Liver (tissue), 8 donors: ENCODE measurements at regions not wholly inside any gene's neighbourhood (a gene's known extent, or its start where the extent isn't known, plus 50 kb on each side); places are given as distances from the start of the nearest gene placed in this dataset.

Experiments used
- DNase-seq: peaks from one replicate; pipeline ENCODE4 v3.0.0-alpha.2; 2017; ENCODE audit warnings: low spot score
- H3K27ac ChIP-seq, 2 donors: one replicate each; pipeline ENCODE4 v1.7.0; 2013; ENCODE audit warnings: inconsistent platforms in 2 of 2, low read length in 2 of 2, control low read depth in 1 of 2, low read depth in 1 of 2, mild to moderate bottlenecking in 1 of 2
- H3K27me3 ChIP-seq, 4 donors: one replicate each; pipeline versions ENCODE4 v1.6.1 to v1.7.0; 2013; ENCODE audit warnings: low read length in 3 of 4, inconsistent platforms in 1 of 4, mild to moderate bottlenecking in 1 of 4, moderate library complexity in 1 of 4; ENCODE audit not compliant: control insufficient read depth in 4 of 4, insufficient read depth in 4 of 4
- H3K36me3 ChIP-seq, 4 donors: one replicate each; pipeline versions ENCODE4 v1.6.1 to v1.7.0; 2013; ENCODE audit warnings: low read length in 3 of 4, mild to moderate bottlenecking in 3 of 4, low read depth in 1 of 4, moderate library complexity in 1 of 4; ENCODE audit not compliant: control insufficient read depth in 4 of 4, insufficient read depth in 3 of 4
- H3K4me1 ChIP-seq, 4 donors: one replicate each; pipeline versions ENCODE4 v1.6.1 to v1.7.0; 2013; ENCODE audit warnings: low read length in 3 of 4, mild to moderate bottlenecking in 3 of 4, moderate library complexity in 1 of 4; ENCODE audit not compliant: control insufficient read depth in 4 of 4, insufficient read depth in 4 of 4
- H3K4me3 ChIP-seq, 3 donors: one replicate each; pipeline versions ENCODE4 v1.6.1 to v1.7.0; 2013; ENCODE audit warnings: low read length in 3 of 3, control low read depth in 1 of 3, low read depth in 1 of 3, mild to moderate bottlenecking in 1 of 3
- H3K9ac ChIP-seq, 2 donors: one replicate each; pipeline ENCODE4 v1.7.0; 2013; ENCODE audit warnings: low read length in 2 of 2, mild to moderate bottlenecking in 2 of 2, moderate library complexity in 2 of 2, control low read depth in 1 of 2, low read depth in 1 of 2
- H3K9me3 ChIP-seq, 4 donors: one replicate each; pipeline versions ENCODE4 v1.6.1 to v1.7.0; 2013; ENCODE audit warnings: low read length in 3 of 4; ENCODE audit not compliant: control insufficient read depth in 4 of 4
- EGR1 ChIP-seq, 2 donors: IDR thresholded peaks; 2 replicates each; pipeline ENCODE4 v1.6.1; 2016 to 2018; ENCODE audit warnings: antibody characterized with exemption in 2 of 2, low read depth in 2 of 2
- FOXA1 ChIP-seq: IDR thresholded peaks from 2 replicates; pipeline ENCODE4 v1.6.1; 2016; ENCODE audit warnings: antibody characterized with exemption
- FOXA2 ChIP-seq: IDR thresholded peaks from 2 replicates; pipeline ENCODE4 v1.6.1; 2016; ENCODE audit warnings: antibody characterized with exemption
- HNF4A ChIP-seq, 2 donors: conservative IDR thresholded peaks; 2 replicates each; pipeline ENCODE4 v1.6.1; 2016; ENCODE audit warnings: antibody characterized with exemption in 2 of 2, mild to moderate bottlenecking in 2 of 2
- JUND ChIP-seq, 2 donors: IDR thresholded peaks; 2 replicates each; pipeline ENCODE4 v1.6.1; 2016; ENCODE audit warnings: antibody characterized with exemption in 2 of 2
- NR2F2 ChIP-seq: IDR thresholded peaks from 2 replicates; pipeline ENCODE4 v1.6.1; 2016; ENCODE audit warnings: antibody characterized with exemption
- RXRA ChIP-seq, 2 donors: IDR thresholded peaks; 2 replicates each; pipeline ENCODE4 v1.6.1; 2017 to 2018; ENCODE audit warnings: antibody characterized with exemption in 2 of 2, mild to moderate bottlenecking in 1 of 2
- TAF1 ChIP-seq: conservative IDR thresholded peaks from 2 replicates; pipeline ENCODE4 v1.6.1; 2016; ENCODE audit warnings: antibody characterized with exemption, mild to moderate bottlenecking
- YY1 ChIP-seq: IDR thresholded peaks from 2 replicates; pipeline ENCODE4 v1.6.1; 2016; ENCODE audit warnings: antibody characterized with exemption, mild to moderate bottlenecking
- WGBS: extraction: QIAGEN DNeasy Blood & Tissue Kit; methylation state at CpG from one replicate; pipeline ENCODE4 v1.1.7; 2013; 5-methylcytosine and 5-hydroxymethylcytosine counted together
- TF ChIP-seq, protein P1 (sequence below): fragments of 150-350 bp; IDR thresholded peaks from 2 replicates; pipeline ENCODE4 v1.5.1; 2017; ENCODE audit warnings: improper control_type of control experiment, low read depth, low read length; ENCODE audit not compliant: missing input control
- TF ChIP-seq, protein P2 (sequence below): IDR thresholded peaks from 2 replicates; pipeline ENCODE4 v1.6.1; 2016; ENCODE audit warnings: antibody characterized with exemption
- TF ChIP-seq, protein P3 (sequence below): IDR thresholded peaks from 2 replicates; pipeline ENCODE4 v1.6.1; 2016; ENCODE audit warnings: antibody characterized with exemption, mild to moderate bottlenecking
- TF ChIP-seq, protein P4 (sequence below): IDR thresholded peaks from 2 replicates; pipeline ENCODE4 v1.6.1; 2016; ENCODE audit warnings: antibody characterized with exemption
- TF ChIP-seq, protein P5 (sequence below): IDR thresholded peaks from 2 replicates; pipeline ENCODE4 v1.6.1; 2016; ENCODE audit warnings: antibody characterized with exemption
- donor health status: healthy.
- donor health status: healthy.
- donor health status: healthy.
- donor health status: healthy.
- donor health status: healthy.

DNA sequence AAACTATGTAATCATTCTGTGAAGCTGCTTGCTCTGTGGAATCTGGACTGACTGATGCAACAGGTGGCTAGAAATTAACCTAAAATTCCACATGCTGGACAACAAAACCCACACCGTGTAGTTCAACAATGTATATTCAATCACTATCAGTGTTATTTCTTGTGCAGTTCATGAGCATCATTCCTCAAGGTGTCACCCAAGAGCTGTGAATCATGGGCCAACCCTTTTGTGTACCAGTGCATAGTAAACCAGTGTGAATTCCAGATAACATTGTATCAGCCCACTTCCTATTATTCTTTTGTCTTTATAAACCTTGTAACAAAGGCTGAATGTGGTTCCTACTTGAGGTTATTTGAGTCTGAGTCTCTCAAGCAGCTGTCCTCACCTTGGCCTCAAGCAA is 905.2 kb upstream of the ZNF722 start:
- Histone ChIP-seq H3K4me1 (no peaks in the 10 kb centered on the region), H3K27me3 (no peaks in the 10 kb centered on the region), H3K4me3 (no peak overlapping the region), H3K9ac (no peak overlapping the region), H3K27ac (no peak overlapping the region), H3K9me3 (peaks cover 0 to 23% (median 11%) of the 10 kb centered on the region in 4 donors), H3K36me3 (no peaks in the 10 kb centered on the region)
- TF ChIP-seq, protein P1, sequence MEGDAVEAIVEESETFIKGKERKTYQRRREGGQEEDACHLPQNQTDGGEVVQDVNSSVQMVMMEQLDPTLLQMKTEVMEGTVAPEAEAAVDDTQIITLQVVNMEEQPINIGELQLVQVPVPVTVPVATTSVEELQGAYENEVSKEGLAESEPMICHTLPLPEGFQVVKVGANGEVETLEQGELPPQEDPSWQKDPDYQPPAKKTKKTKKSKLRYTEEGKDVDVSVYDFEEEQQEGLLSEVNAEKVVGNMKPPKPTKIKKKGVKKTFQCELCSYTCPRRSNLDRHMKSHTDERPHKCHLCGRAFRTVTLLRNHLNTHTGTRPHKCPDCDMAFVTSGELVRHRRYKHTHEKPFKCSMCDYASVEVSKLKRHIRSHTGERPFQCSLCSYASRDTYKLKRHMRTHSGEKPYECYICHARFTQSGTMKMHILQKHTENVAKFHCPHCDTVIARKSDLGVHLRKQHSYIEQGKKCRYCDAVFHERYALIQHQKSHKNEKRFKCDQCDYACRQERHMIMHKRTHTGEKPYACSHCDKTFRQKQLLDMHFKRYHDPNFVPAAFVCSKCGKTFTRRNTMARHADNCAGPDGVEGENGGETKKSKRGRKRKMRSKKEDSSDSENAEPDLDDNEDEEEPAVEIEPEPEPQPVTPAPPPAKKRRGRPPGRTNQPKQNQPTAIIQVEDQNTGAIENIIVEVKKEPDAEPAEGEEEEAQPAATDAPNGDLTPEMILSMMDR = no peak
- TF ChIP-seq JUND (IDR thresholded peaks at IDR 0.05) (no peak), HNF4A (conservative IDR thresholded peaks at IDR 0.05) (no peak), NR2F2 (no peak), EGR1 (IDR thresholded peaks at IDR 0.05; ENCODE audit: low read depth in 2 of 2) (no peak), FOXA2 (no peak), RXRA (IDR thresholded peaks at IDR 0.05) (no peak), YY1 (no peak), TAF1 (no peak)
- TF ChIP-seq, protein P2, sequence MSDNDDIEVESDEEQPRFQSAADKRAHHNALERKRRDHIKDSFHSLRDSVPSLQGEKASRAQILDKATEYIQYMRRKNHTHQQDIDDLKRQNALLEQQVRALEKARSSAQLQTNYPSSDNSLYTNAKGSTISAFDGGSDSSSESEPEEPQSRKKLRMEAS = no peak
- TF ChIP-seq, protein P3, sequence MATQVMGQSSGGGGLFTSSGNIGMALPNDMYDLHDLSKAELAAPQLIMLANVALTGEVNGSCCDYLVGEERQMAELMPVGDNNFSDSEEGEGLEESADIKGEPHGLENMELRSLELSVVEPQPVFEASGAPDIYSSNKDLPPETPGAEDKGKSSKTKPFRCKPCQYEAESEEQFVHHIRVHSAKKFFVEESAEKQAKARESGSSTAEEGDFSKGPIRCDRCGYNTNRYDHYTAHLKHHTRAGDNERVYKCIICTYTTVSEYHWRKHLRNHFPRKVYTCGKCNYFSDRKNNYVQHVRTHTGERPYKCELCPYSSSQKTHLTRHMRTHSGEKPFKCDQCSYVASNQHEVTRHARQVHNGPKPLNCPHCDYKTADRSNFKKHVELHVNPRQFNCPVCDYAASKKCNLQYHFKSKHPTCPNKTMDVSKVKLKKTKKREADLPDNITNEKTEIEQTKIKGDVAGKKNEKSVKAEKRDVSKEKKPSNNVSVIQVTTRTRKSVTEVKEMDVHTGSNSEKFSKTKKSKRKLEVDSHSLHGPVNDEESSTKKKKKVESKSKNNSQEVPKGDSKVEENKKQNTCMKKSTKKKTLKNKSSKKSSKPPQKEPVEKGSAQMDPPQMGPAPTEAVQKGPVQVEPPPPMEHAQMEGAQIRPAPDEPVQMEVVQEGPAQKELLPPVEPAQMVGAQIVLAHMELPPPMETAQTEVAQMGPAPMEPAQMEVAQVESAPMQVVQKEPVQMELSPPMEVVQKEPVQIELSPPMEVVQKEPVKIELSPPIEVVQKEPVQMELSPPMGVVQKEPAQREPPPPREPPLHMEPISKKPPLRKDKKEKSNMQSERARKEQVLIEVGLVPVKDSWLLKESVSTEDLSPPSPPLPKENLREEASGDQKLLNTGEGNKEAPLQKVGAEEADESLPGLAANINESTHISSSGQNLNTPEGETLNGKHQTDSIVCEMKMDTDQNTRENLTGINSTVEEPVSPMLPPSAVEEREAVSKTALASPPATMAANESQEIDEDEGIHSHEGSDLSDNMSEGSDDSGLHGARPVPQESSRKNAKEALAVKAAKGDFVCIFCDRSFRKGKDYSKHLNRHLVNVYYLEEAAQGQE = no peak
- TF ChIP-seq, protein P4, sequence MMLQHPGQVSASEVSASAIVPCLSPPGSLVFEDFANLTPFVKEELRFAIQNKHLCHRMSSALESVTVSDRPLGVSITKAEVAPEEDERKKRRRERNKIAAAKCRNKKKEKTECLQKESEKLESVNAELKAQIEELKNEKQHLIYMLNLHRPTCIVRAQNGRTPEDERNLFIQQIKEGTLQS = no peak
- TF ChIP-seq, protein P5, sequence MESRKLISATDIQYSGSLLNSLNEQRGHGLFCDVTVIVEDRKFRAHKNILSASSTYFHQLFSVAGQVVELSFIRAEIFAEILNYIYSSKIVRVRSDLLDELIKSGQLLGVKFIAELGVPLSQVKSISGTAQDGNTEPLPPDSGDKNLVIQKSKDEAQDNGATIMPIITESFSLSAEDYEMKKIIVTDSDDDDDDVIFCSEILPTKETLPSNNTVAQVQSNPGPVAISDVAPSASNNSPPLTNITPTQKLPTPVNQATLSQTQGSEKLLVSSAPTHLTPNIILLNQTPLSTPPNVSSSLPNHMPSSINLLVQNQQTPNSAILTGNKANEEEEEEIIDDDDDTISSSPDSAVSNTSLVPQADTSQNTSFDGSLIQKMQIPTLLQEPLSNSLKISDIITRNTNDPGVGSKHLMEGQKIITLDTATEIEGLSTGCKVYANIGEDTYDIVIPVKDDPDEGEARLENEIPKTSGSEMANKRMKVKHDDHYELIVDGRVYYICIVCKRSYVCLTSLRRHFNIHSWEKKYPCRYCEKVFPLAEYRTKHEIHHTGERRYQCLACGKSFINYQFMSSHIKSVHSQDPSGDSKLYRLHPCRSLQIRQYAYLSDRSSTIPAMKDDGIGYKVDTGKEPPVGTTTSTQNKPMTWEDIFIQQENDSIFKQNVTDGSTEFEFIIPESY = no peak
- no peak for DNase-seq
- 54% methylated on average over 1 of the region's 1 CpG for WGBS

DNA sequence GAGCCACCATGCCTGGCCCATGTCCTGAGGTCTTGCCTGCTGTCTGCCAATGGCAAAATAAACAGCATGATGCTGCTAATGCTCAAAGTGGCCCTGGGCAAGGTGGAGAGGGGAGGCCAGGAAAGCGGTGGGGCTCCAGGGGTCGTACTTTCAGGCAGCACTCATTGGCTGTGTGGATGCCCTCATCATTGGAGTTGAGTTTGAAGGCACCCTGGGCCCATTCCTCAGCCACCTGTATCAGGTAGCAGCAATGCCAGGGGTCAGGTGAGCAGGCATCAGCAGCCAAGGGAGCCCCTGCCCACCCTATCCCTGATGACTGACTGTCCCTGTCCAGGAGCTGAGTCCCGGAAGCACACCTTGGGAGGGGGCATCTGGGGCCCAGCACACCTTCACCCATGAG is 902.5 kb upstream of the ZNF722 start:
- H3K9ac ChIP-seq = no peak overlapping the region
- no peak for DNase-seq
- TF ChIP-seq NR2F2 = no peak
- TF ChIP-seq, protein P2 = no peak
- TF ChIP-seq, protein P3 = no peak
- no peak for TF ChIP-seq FOXA2
- TF ChIP-seq FOXA1 = no peak
- no peak for TF ChIP-seq RXRA (IDR thresholded peaks at IDR 0.05)
- no peak overlapping the region for H3K27ac ChIP-seq
- no peaks in the 10 kb centered on the region for H3K36me3 ChIP-seq
- H3K4me1 ChIP-seq = no peaks in the 10 kb centered on the region
- peaks cover 4 to 11% (median 8%) of the 10 kb centered on the region in 4 donors for H3K9me3 ChIP-seq
- no peaks in the 10 kb centered on the region for H3K27me3 ChIP-seq
- 70% methylated on average over 3 of the region's 3 CpGs for WGBS
- H3K4me3 ChIP-seq = no peak overlapping the region
